Keratinocyte (primary cell): ENCODE measurements at regions not wholly inside any gene's neighbourhood (a gene's known extent, or its start where the extent isn't known, plus 50 kb on each side); places are given as distances from the start of the nearest gene placed in this dataset.

Experiments
- DNase-seq: peaks from one replicate; pipeline ENCODE4 v3.0.0-alpha.2; 2011; ENCODE audit warnings: low read depth, missing footprints, low spot score
- FAIRE-seq: peaks from 2 replicates; lab custom pipeline; 2011; peaks lifted over from hg19 to GRCh38; lab: Jason Lieb, UNC
- H2AFZ ChIP-seq: 2 replicates; pipeline ENCODE4 v1.6.0; 2012; ENCODE audit warnings: low read length, control low read depth, inconsistent platforms; ENCODE audit not compliant: control insufficient read depth
- H3K27ac ChIP-seq: 2 replicates; pipeline ENCODE4 v1.5.1; 2011; ENCODE audit warnings: low read length; ENCODE audit not compliant: control insufficient read depth, insufficient read depth
- H3K27me3 ChIP-seq: 3 replicates; pipeline ENCODE4 v1.6.0; 2011; ENCODE audit warnings: low read length; ENCODE audit not compliant: control insufficient read depth, insufficient read depth; ENCODE audit errors: extremely low read depth
- H3K36me3 ChIP-seq, 2 experiments: 2 replicates in 1 of 2; 3 replicates in 1 of 2; pipeline ENCODE4 v1.5.1; 2011; ENCODE audit warnings: low read length in 2 of 2, mild to moderate bottlenecking in 1 of 2; ENCODE audit not compliant: control insufficient read depth in 2 of 2, insufficient read depth in 2 of 2; ENCODE audit errors: extremely low read depth in 1 of 2
- H3K4me1 ChIP-seq: 3 replicates; pipeline ENCODE4 v1.5.1; 2011; ENCODE audit warnings: low read length; ENCODE audit not compliant: control insufficient read depth, insufficient read depth; ENCODE audit errors: extremely low read depth
- H3K4me2 ChIP-seq: 3 replicates; pipeline ENCODE4 v1.6.0; 2011; ENCODE audit warnings: low read depth, low read length; ENCODE audit not compliant: control insufficient read depth, insufficient read depth; ENCODE audit errors: extremely low read depth
- H3K4me3 ChIP-seq, 3 experiments: fragments of 200-600 bp in 1 of 3; sonication (generic) in 1 of 3; 2 replicates in 2 of 3; 3 replicates in 1 of 3; pipeline ENCODE4 v1.5.1; 2011 to 2016; ENCODE audit warnings: low read length in 3 of 3, mild to moderate bottlenecking in 3 of 3, control low read depth in 2 of 3, inconsistent platforms in 1 of 3, low read depth in 1 of 3, mixed read lengths in 1 of 3, mixed run types in 1 of 3, moderate library complexity in 1 of 3; ENCODE audit not compliant: control insufficient read depth in 2 of 3, insufficient read depth in 2 of 3; ENCODE audit errors: extremely low read depth in 1 of 3
- H3K79me2 ChIP-seq: 2 replicates; pipeline ENCODE4 v1.6.0; 2012; ENCODE audit warnings: low read length; ENCODE audit not compliant: control insufficient read depth, insufficient read depth
- H3K9ac ChIP-seq: 3 replicates; pipeline ENCODE4 v1.6.0; 2011; ENCODE audit warnings: low read length; ENCODE audit not compliant: control insufficient read depth, insufficient read depth; ENCODE audit errors: extremely low read depth
- H3K9me1 ChIP-seq: 3 replicates; pipeline ENCODE4 v1.6.0; 2011; ENCODE audit warnings: low read length; ENCODE audit not compliant: control insufficient read depth, insufficient read depth; ENCODE audit errors: extremely low read depth
- H3K9me3 ChIP-seq: 2 replicates; pipeline ENCODE4 v1.5.1; 2012; ENCODE audit warnings: low read depth, low read length; ENCODE audit not compliant: control insufficient read depth
- H4K20me1 ChIP-seq: 3 replicates; pipeline ENCODE4 v1.6.0; 2011; ENCODE audit warnings: low read length; ENCODE audit not compliant: control insufficient read depth, insufficient read depth; ENCODE audit errors: extremely low read depth
- EZH2 ChIP-seq: IDR thresholded peaks from one replicate; pipeline ENCODE4 v1.6.1; 2012; ENCODE audit warnings: inconsistent platforms, mild to moderate bottlenecking, low read length, moderate library complexity
- dilution Hi-C: fragments of 300-500 bp; cut with MboI; formaldehyde crosslinking; loops from one replicate; pipeline ENCODE4 v1.7.0; 2020; ENCODE audit warnings: low sequenced_read_pairs; ENCODE audit not compliant: extremely low pct_ligation_motif_present
- TF ChIP-seq, protein P1 (sequence below), 3 experiments: IDR thresholded peaks in 1 of 3; conservative IDR thresholded peaks in 1 of 3; optimal IDR thresholded peaks in 1 of 3; 2 replicates in 2 of 3; 3 replicates in 1 of 3; pipeline versions ENCODE3 to v1.5.1; 2011; ENCODE audit warnings: low read length in 3 of 3, mild to moderate bottlenecking in 3 of 3, moderate library complexity in 2 of 3, control low read depth in 1 of 3, inconsistent platforms in 1 of 3; ENCODE audit not compliant: insufficient read depth in 2 of 3; ENCODE audit errors: extremely low read depth in 1 of 3

DNA sequence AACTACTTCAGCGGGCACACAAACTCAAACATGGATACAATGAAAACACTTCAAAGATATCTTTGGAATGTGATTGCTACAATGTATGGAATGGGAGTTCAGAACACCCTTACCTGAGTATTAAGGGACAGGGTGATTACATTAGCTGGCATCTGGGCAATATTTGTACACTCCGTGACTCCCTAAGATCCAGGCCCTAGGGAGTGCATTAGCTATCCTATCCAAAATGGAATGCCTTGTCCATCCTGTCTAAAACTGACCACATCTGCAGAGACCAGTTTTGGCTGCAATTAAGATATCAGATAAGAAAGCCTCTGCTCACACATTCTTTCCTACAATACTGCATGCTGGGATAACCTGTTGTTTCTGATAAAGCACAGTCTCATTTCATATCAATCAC, 176.6 kb upstream of the EMCN start:
- no peaks in the 10 kb centered on the region for H3K79me2 ChIP-seq
- no peak for FAIRE-seq

DNA sequence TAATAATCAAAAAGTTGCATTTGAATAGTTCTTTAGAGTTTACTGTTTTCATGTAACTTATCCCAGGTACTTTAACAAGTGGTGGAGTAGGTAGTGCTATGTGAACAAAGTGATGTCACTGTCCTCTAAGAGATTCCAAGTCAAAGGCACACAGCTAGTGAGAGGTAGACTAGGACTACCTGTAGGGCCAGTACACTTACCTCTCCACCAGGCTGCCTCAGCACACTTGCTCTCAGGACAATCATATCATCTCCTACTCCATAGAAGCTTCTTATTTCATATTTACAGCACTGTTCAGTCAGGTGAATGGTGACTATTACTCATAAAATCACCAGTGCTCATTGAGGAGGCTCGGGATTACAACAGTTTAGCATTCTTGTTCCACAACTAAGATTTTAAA, 173.0 kb upstream of the EMCN start:
- Histone ChIP-seq H3K9ac (no peak overlapping the region), H3K36me3 (no peaks in the 10 kb centered on the region), H3K9me3 (no peaks in the 10 kb centered on the region), H3K27me3 (no peaks in the 10 kb centered on the region), H3K4me2 (no peak overlapping the region), H3K4me3 (no peak overlapping the region), H2AFZ (no peak overlapping the region), H4K20me1 (no peaks in the 10 kb centered on the region), H3K4me1 (no peaks in the 10 kb centered on the region), H3K27ac (no peak overlapping the region), H3K79me2 (no peaks in the 10 kb centered on the region), H3K9me1 (no peaks in the 10 kb centered on the region)
- FAIRE-seq (no peak), DNase-seq (no peak)
- dilution Hi-C loops, result no loop called here
- TF ChIP-seq, protein P1, sequence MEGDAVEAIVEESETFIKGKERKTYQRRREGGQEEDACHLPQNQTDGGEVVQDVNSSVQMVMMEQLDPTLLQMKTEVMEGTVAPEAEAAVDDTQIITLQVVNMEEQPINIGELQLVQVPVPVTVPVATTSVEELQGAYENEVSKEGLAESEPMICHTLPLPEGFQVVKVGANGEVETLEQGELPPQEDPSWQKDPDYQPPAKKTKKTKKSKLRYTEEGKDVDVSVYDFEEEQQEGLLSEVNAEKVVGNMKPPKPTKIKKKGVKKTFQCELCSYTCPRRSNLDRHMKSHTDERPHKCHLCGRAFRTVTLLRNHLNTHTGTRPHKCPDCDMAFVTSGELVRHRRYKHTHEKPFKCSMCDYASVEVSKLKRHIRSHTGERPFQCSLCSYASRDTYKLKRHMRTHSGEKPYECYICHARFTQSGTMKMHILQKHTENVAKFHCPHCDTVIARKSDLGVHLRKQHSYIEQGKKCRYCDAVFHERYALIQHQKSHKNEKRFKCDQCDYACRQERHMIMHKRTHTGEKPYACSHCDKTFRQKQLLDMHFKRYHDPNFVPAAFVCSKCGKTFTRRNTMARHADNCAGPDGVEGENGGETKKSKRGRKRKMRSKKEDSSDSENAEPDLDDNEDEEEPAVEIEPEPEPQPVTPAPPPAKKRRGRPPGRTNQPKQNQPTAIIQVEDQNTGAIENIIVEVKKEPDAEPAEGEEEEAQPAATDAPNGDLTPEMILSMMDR (optimal IDR thresholded peaks at IDR 0.05 in 1 of 3, IDR thresholded peaks at IDR 0.05 in 1 of 3, conservative IDR thresholded peaks at IDR 0.05 in 1 of 3; ENCODE audit: extremely low read depth in 1 of 3, insufficient read depth in 2 of 3, low read length in 3 of 3), result peak in 1 of 3 experiments; percentile 20
- TF ChIP-seq EZH2, result no peak

More for the DNA sequence above, 176.6 kb upstream of the EMCN start:
- no peaks in the 10 kb centered on the region for H3K9me3 ChIP-seq
- dilution Hi-C loops, result no loop called here
- TF ChIP-seq, protein P1 (optimal IDR thresholded peaks at IDR 0.05 in 1 of 3, IDR thresholded peaks at IDR 0.05 in 1 of 3, conservative IDR thresholded peaks at IDR 0.05 in 1 of 3; ENCODE audit: extremely low read depth in 1 of 3, insufficient read depth in 2 of 3, low read length in 3 of 3), result no peak
- no peak for TF ChIP-seq EZH2
- no peaks in the 10 kb centered on the region for H3K4me1 ChIP-seq
- no peak overlapping the region for H3K4me2 ChIP-seq
- H3K9me1 ChIP-seq, result no peaks in the 10 kb centered on the region
- H3K27ac ChIP-seq, result no peak overlapping the region
- no peaks in the 10 kb centered on the region for H3K36me3 ChIP-seq
- H3K27me3 ChIP-seq, result no peaks in the 10 kb centered on the region
- no peak for DNase-seq
- no peaks in the 10 kb centered on the region for H4K20me1 ChIP-seq
- H3K4me3 ChIP-seq, result no peak overlapping the region
- H2AFZ ChIP-seq, result no peak overlapping the region
- no peak overlapping the region for H3K9ac ChIP-seq
